Neuronal stem cell (in vitro differentiated cells): ENCODE measurements at regions not wholly inside any gene's neighbourhood (a gene's known extent, or its start where the extent isn't known, plus 50 kb on each side); places are given as distances from the start of the nearest gene placed in this dataset. TPM values are rescaled to one million over a fixed set of nuclear protein-coding genes. Genes with fewer than 3 reads are reported as not detected.

ENCODE experiments used
- DNase-seq: peaks from one replicate; pipeline ENCODE4 v3.0.0-alpha.2; 2013; ENCODE audit warnings: low spot score
- H2AFZ ChIP-seq: one replicate; pipeline ENCODE4 v1.6.1; 2013; ENCODE audit warnings: mild to moderate bottlenecking, low read length, inconsistent platforms
- H2AK5ac ChIP-seq: 2 replicates; pipeline ENCODE4 v1.6.1; 2013; ENCODE audit warnings: low read depth, mild to moderate bottlenecking, inconsistent platforms, low read length, moderate library complexity, mixed read lengths
- H2BK120ac ChIP-seq: 2 replicates; pipeline ENCODE4 v1.6.1; 2013; ENCODE audit warnings: low read depth, mild to moderate bottlenecking, inconsistent platforms, low read length, moderate library complexity, mixed read lengths
- H2BK12ac ChIP-seq: one replicate; pipeline ENCODE4 v1.6.1; 2013; ENCODE audit warnings: low read length, inconsistent platforms
- H2BK15ac ChIP-seq: 2 replicates; pipeline ENCODE4 v1.6.1; 2013; ENCODE audit warnings: mild to moderate bottlenecking, low read length, inconsistent platforms, mixed read lengths
- H2BK5ac ChIP-seq: one replicate; pipeline ENCODE4 v1.6.1; 2013; ENCODE audit warnings: inconsistent platforms, mild to moderate bottlenecking, low read length, moderate library complexity
- H3K14ac ChIP-seq: one replicate; pipeline ENCODE4 v1.6.1; 2013; ENCODE audit warnings: low read length, inconsistent platforms
- H3K18ac ChIP-seq: 2 replicates; pipeline ENCODE4 v1.6.1; 2013; ENCODE audit warnings: low read length, inconsistent platforms
- H3K23ac ChIP-seq: 2 replicates; pipeline ENCODE4 v1.6.1; 2013; ENCODE audit warnings: low read depth, mild to moderate bottlenecking, mixed read lengths, low read length, inconsistent platforms; ENCODE audit not compliant: poor library complexity
- H3K27ac ChIP-seq: replicated peaks from 3 replicates; pipeline ENCODE4 v1.5.1; 2013; ENCODE audit warnings: low read length, inconsistent platforms
- H3K27me3 ChIP-seq, 3 experiments: 2 replicates each; pipeline ENCODE4 v1.6.1; 2013; ENCODE audit warnings: low read length in 3 of 3, mild to moderate bottlenecking in 2 of 3, inconsistent platforms in 1 of 3, low read depth in 1 of 3, mixed read lengths in 1 of 3, moderate library complexity in 1 of 3; ENCODE audit not compliant: control insufficient read depth in 3 of 3, insufficient read depth in 3 of 3
- H3K36me3 ChIP-seq, 2 donors: replicated peaks in 1 of 2; 2 replicates each; pipeline ENCODE4 v1.6.1; 2013; ENCODE audit warnings: low read length in 2 of 2; ENCODE audit not compliant: control insufficient read depth in 2 of 2, insufficient read depth in 2 of 2
- H3K4ac ChIP-seq: 2 replicates; pipeline ENCODE4 v1.6.1; 2013; ENCODE audit warnings: inconsistent platforms, mild to moderate bottlenecking, low read length, moderate library complexity
- H3K4me1 ChIP-seq, 2 donors: 1 replicate in 1 of 2; 2 replicates in 1 of 2; pipeline ENCODE4 v1.6.1; 2013; ENCODE audit warnings: low read length in 2 of 2, low read depth in 1 of 2; ENCODE audit not compliant: control insufficient read depth in 2 of 2, insufficient read depth in 1 of 2
- H3K4me2 ChIP-seq: one replicate; pipeline ENCODE4 v1.6.1; 2013; ENCODE audit warnings: mild to moderate bottlenecking, low read length, inconsistent platforms; ENCODE audit not compliant: insufficient read depth, poor library complexity, severe bottlenecking
- H3K4me3 ChIP-seq, 2 donors: 2 replicates each; pipeline ENCODE4 v1.5.1; 2013; ENCODE audit warnings: low read length in 2 of 2, mild to moderate bottlenecking in 2 of 2, inconsistent platforms in 1 of 2, moderate library complexity in 1 of 2
- H3K79me1 ChIP-seq: one replicate; pipeline ENCODE4 v1.6.1; 2013; ENCODE audit warnings: low read depth, mild to moderate bottlenecking, inconsistent platforms, low read length, moderate library complexity
- H3K9ac ChIP-seq: one replicate; pipeline ENCODE4 v1.6.1; 2013; ENCODE audit warnings: mild to moderate bottlenecking, low read depth, low read length, inconsistent platforms; ENCODE audit not compliant: poor library complexity
- H3K9me3 ChIP-seq, 2 donors: replicated peaks in 1 of 2; 2 replicates each; pipeline versions ENCODE3 to v1.6.1; 2013; ENCODE audit warnings: low read length in 2 of 2, mild to moderate bottlenecking in 2 of 2, inconsistent platforms in 1 of 2, low read depth in 1 of 2, mixed read lengths in 1 of 2, moderate library complexity in 1 of 2; ENCODE audit not compliant: control insufficient read depth in 2 of 2, insufficient read depth in 1 of 2
- H4K8ac ChIP-seq: one replicate; pipeline ENCODE4 v1.6.1; 2013; ENCODE audit warnings: low read depth, mild to moderate bottlenecking, inconsistent platforms, low read length, moderate library complexity
- H4K91ac ChIP-seq: one replicate; pipeline ENCODE4 v1.6.1; 2013; ENCODE audit warnings: low read length, low read depth, mild to moderate bottlenecking, inconsistent platforms; ENCODE audit not compliant: poor library complexity
- WGBS, 2 donors: extraction: QIAGEN DNeasy Blood & Tissue Kit; methylation state at CpG; one replicate each; pipeline ENCODE4 v1.1.7; 2013; ENCODE audit warnings: missing lambda C conversion rate in 2 of 2, mixed read lengths in 1 of 2; ENCODE audit not compliant: insufficient read length in 2 of 2, insufficient replicate concordance in 1 of 2; ENCODE audit errors: extremely low coverage in 2 of 2; 5-methylcytosine and 5-hydroxymethylcytosine counted together
- small RNA-seq: library from polyadenylated mRNA; stranded (forward); fragments of <200 nt; extraction: miRNeasy Mini kit (QIAGEN cat#:217004); gene quantifications from one replicate; pipeline ENCODE3, GENCODE V24; 2013; ENCODE audit not compliant: insufficient read depth

DNA sequence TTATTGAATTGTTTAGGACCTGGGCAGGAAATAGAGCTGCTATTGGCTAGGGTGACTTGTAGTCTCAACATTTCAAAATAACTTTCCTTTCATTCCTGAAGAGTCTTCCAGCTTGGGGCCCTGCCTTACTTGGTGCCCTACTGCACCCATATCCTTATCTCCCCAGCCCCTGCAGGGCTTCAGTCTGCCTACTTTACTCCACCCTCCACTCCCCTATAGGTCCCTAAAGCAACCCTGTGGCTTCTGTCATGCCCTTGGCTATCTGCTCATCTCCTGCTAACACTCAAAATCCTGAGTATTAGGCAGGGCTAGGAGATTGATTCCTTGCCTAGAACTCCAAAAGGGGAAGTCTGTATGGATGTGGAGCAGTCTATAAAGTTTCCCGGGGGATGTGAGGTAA is 57.6 kb upstream of the PRKG2 start:
- no peak overlapping the region for H4K91ac ChIP-seq
- no peaks in the 10 kb centered on the region for H3K4me1 ChIP-seq
- H3K4ac ChIP-seq = no peak overlapping the region
- H3K14ac ChIP-seq = no peak overlapping the region
- H3K27me3 ChIP-seq = no peaks in the 10 kb centered on the region
- H3K23ac ChIP-seq = no peak overlapping the region
- H2BK5ac ChIP-seq = no peak overlapping the region
- H2BK120ac ChIP-seq = no peak overlapping the region
- DNase-seq = no peak
- no peaks in the 10 kb centered on the region for H3K36me3 ChIP-seq
- WGBS, 2 donors = no CpG with 5 or more reads among the region's 1 CpG
- no peak overlapping the region for H3K4me2 ChIP-seq
- H3K79me1 ChIP-seq = no peaks in the 10 kb centered on the region
- H3K27ac ChIP-seq = no peak overlapping the region
- H3K9ac ChIP-seq = no peak overlapping the region
- no peak overlapping the region for H2AK5ac ChIP-seq
- H3K4me3 ChIP-seq = no peak overlapping the region
- no peak overlapping the region for H4K8ac ChIP-seq
- H2AFZ ChIP-seq = no peak overlapping the region
- peaks cover 0 to 2% of the 10 kb centered on the region in 2 donors for H3K9me3 ChIP-seq
- H3K18ac ChIP-seq = peak overlapping the region; percentile 70
- H2BK12ac ChIP-seq = no peak overlapping the region
- H2BK15ac ChIP-seq = no peak overlapping the region

Small RNA genes lying in the stretch of these regions (small RNA-seq; reads per million reads assigned to genes)
- not detected for gene RNU5A-2P
